ENCODE measurements at regions not wholly inside any gene's neighbourhood (a gene's known extent, or its start where the extent isn't known, plus 50 kb on each side); places are given as distances from the start of the nearest gene placed in this dataset.

DNA sequence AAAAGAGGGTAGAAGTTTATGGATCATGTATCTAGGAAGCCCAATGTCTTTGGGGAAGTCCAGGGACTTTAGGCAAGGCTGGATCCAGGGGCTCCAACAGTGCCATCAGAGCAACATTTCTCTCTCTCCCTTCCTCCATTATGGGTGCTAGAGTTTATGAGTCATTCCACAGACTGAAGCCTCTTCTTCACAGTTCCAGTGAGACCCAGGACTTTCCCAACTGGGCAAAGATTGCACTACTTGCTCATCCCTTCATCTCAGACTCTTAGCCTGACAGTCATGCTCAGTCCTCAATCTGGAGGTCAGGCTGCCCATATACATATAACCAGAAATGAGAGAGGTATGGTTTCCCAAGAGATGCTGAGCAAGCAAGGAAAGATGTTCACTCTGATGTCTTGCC is 110.7 kb downstream of the FEM1C start:
- Histone ChIP-seq H3K27ac (no peak overlapping the region), H3K4me3 (no peak overlapping the region), H3K4me1 (peaks cover 0 to 15% (median 3%) of the 10 kb centered on the region in 4 donors), H3K27me3 (no peaks in the 10 kb centered on the region), H3K9me3 (peaks cover 0 to 2% (median 0%) of the 10 kb centered on the region in 4 donors), H3K36me3 (no peaks in the 10 kb centered on the region)
- DNase-seq (ENCODE audit: low spot score in 2 of 2), result no peak
- TF ChIP-seq, protein P1, sequence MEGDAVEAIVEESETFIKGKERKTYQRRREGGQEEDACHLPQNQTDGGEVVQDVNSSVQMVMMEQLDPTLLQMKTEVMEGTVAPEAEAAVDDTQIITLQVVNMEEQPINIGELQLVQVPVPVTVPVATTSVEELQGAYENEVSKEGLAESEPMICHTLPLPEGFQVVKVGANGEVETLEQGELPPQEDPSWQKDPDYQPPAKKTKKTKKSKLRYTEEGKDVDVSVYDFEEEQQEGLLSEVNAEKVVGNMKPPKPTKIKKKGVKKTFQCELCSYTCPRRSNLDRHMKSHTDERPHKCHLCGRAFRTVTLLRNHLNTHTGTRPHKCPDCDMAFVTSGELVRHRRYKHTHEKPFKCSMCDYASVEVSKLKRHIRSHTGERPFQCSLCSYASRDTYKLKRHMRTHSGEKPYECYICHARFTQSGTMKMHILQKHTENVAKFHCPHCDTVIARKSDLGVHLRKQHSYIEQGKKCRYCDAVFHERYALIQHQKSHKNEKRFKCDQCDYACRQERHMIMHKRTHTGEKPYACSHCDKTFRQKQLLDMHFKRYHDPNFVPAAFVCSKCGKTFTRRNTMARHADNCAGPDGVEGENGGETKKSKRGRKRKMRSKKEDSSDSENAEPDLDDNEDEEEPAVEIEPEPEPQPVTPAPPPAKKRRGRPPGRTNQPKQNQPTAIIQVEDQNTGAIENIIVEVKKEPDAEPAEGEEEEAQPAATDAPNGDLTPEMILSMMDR (IDR thresholded peaks at IDR 0.05), result no peak
- no peak for TF ChIP-seq EP300 (IDR thresholded peaks at IDR 0.05)
- TF ChIP-seq POLR2A (IDR thresholded peaks at IDR 0.05), result no peak

DNA sequence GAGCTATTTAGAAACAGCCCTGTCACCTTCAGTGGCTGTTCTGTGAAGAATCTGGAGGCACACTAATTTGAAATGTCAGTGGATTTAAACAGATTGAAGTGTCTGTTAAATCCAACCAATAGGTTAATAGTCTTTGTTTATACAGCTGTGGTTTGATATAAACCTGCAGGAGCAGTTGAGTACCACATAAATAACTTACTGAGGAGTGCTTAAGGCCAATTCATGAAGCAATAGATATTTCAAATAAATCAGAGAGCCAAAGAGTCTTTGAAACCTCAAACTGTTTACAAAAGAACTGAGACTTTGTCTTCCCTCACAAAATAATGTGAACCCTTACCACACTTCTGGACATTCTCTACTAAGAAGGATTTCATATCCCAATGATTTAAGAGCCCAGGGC is 111.9 kb downstream of the FEM1C start:
- no peaks in the 10 kb centered on the region for H3K9me3 ChIP-seq
- H3K4me3 ChIP-seq, result no peak overlapping the region
- peaks cover 0 to 15% (median 3%) of the 10 kb centered on the region in 4 donors for H3K4me1 ChIP-seq
- H3K27me3 ChIP-seq, result no peaks in the 10 kb centered on the region
- no peak for TF ChIP-seq POLR2A (IDR thresholded peaks at IDR 0.05)
- no peak for TF ChIP-seq EP300 (IDR thresholded peaks at IDR 0.05)
- TF ChIP-seq, protein P1 (IDR thresholded peaks at IDR 0.05), result no peak
- no peak overlapping the region for H3K27ac ChIP-seq
- H3K36me3 ChIP-seq, result no peaks in the 10 kb centered on the region
- DNase-seq (ENCODE audit: low spot score in 2 of 2), result no peak

DNA sequence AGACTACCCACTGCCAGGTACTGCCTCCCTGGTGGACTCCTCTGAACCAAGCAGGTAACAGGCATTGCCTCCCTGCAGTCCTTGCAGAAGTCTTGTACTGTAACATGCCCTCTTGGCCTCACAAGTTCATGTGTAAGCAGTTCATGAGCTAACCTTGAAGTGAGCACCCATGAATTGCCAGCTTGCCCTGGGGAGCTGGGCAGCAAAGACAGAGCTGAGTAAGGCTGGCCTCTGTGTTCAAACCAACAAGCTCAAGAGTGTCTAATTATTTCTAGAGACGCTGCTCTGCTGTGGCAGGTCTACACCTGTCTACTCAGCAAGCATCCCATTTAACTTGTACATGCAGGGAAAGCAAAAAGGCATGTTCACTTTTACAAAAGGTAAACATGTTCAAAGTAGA is 113.5 kb downstream of the FEM1C start:
- H3K27me3 ChIP-seq, result no peaks in the 10 kb centered on the region
- no peak overlapping the region for H3K27ac ChIP-seq
- no peak for DNase-seq (ENCODE audit: low spot score in 2 of 2)
- no peak overlapping the region for H3K4me3 ChIP-seq
- no peaks in the 10 kb centered on the region for H3K36me3 ChIP-seq
- peaks cover 0 to 11% (median 3%) of the 10 kb centered on the region in 4 donors for H3K4me1 ChIP-seq
- WGBS, 2 donors, result 88 to 89% methylated on average over 1 of the region's 1 CpG
- H3K9me3 ChIP-seq, result no peaks in the 10 kb centered on the region
- TF ChIP-seq, protein P1 (IDR thresholded peaks at IDR 0.05), result no peak
- TF ChIP-seq EP300 (IDR thresholded peaks at IDR 0.05), result no peak
- TF ChIP-seq POLR2A (IDR thresholded peaks at IDR 0.05), result no peak

DNA sequence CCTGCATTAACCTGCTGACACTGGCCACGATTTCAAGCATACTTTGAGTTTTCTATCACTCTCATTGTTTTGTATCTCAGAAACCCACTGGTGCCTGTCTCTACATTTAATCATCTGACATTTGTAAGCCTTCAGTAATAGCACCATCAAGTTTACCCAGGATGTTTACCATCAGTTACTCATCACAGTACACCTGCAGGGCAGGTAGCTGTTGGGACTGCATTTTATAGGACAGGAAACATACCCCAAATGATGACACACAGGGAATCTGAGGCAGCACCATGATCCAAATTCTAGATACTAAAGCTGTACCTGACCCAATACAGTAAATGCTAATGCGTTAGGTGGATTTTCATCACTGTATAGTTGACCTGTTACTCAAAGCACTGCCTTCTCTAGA is 114.2 kb downstream of the FEM1C start:
- Histone ChIP-seq H3K4me3 (no peak overlapping the region), H3K27ac (no peak overlapping the region), H3K27me3 (no peaks in the 10 kb centered on the region), H3K4me1 (peaks cover 0 to 6% (median 2%) of the 10 kb centered on the region in 4 donors), H3K9me3 (no peaks in the 10 kb centered on the region), H3K36me3 (no peaks in the 10 kb centered on the region)
- 79 to 82% methylated on average over 2 of the region's 2 CpGs for WGBS, 2 donors
- no peak for DNase-seq (ENCODE audit: low spot score in 2 of 2)
- TF ChIP-seq POLR2A (IDR thresholded peaks at IDR 0.05), result no peak
- TF ChIP-seq, protein P1 (IDR thresholded peaks at IDR 0.05), result no peak
- TF ChIP-seq EP300 (IDR thresholded peaks at IDR 0.05), result no peak

DNA sequence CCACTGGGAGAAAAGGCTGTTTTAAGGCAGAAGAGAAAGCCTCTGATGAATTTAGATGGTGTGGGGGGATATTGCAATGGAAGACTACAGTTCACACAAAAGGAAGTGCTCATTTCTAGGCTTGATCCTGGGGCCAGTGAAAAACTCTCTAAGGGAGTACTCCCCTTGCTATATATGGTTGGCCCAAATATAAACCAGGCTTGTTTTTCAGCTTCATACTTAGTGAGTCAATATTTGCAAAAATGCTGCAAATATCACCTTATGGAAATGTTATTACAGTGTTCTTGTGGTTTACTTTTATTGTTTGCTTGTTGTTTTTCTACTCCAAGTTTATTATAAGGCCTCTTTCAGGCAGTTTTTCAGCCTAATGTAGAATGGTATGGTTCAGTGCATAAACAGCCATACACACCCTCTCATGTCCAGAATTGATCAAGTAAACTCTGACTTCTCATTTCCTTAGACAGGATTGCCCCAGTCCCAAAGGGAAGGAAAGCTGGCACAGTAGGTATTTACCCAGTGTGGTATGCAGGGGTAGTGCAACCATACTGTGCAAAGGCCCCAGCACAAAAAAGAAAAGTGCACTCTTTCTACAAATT is 115.1 kb downstream of the FEM1C start:
- H3K4me1 ChIP-seq, result peaks cover 0 to 6% (median 0%) of the 10 kb centered on the region in 4 donors
- no peak for DNase-seq (ENCODE audit: low spot score in 2 of 2)
- no peak for TF ChIP-seq POLR2A (IDR thresholded peaks at IDR 0.05)
- TF ChIP-seq, protein P1 (IDR thresholded peaks at IDR 0.05), result no peak
- no peak for TF ChIP-seq EP300 (IDR thresholded peaks at IDR 0.05)
- no peak overlapping the region for H3K27ac ChIP-seq
- no peak overlapping the region for H3K4me3 ChIP-seq
- no peaks in the 10 kb centered on the region for H3K27me3 ChIP-seq
- no peaks in the 10 kb centered on the region for H3K36me3 ChIP-seq
- no peaks in the 10 kb centered on the region for H3K9me3 ChIP-seq
